G401.6 (cell line): ENCODE measurements at regions not wholly inside any gene's neighbourhood (a gene's known extent, or its start where the extent isn't known, plus 50 kb on each side); places are given as distances from the start of the nearest gene placed in this dataset.
A peak's percentile ranks its signal among the peaks of the same experiment; 100 is the strongest.
"Not testable (repeated sequence)": the region's sequence is repeated elsewhere in the genome, so short reads cannot be mapped to it uniquely, and the experiment has no call there.

Source experiments
- FAIRE-seq: peaks from 2 replicates; lab custom pipeline; 2012; peaks lifted over from hg19 to GRCh38; lab: Jason Lieb, UNC

- no peak for FAIRE-seq
These were observed 666.8 kb downstream of the NR4A2 start for GRCh38 chr2:155665704-155666103.

GRCh38 chr2:155663265-155663664 is 669.3 kb downstream of the NR4A2 start:
- FAIRE-seq: no peak

- FAIRE-seq: no peak
These were observed 670.3 kb downstream of the NR4A2 start for GRCh38 chr2:155662224-155662623.

GRCh38 chr2:155653176-155653575 is 679.3 kb downstream of the NR4A2 start:
- no peak for FAIRE-seq

GRCh38 chr2:155651851-155652250 is 680.7 kb downstream of the NR4A2 start:
- FAIRE-seq: no peak

- FAIRE-seq: no peak
These were observed 686.7 kb downstream of the NR4A2 start for GRCh38 chr2:155645791-155646190.

- no peak for FAIRE-seq
These were observed 689.3 kb downstream of the NR4A2 start for GRCh38 chr2:155643056-155643775.

- no peak for FAIRE-seq
These were observed 698.5 kb downstream of the NR4A2 start for GRCh38 chr2:155633887-155634570.

- no peak for FAIRE-seq
These were observed 699.3 kb downstream of the NR4A2 start for GRCh38 chr2:155633060-155633839.

GRCh38 chr2:155630760-155631159 is 701.8 kb downstream of the NR4A2 start:
- FAIRE-seq: no peak

GRCh38 chr2:155622443-155622842 is 710.1 kb downstream of the NR4A2 start:
- no peak for FAIRE-seq

- no peak for FAIRE-seq
These were observed 731.4 kb downstream of the NR4A2 start for GRCh38 chr2:155600914-155601760.

GRCh38 chr2:155600296-155600695 is 732.2 kb downstream of the NR4A2 start:
- FAIRE-seq: no peak

GRCh38 chr2:155599834-155600233 is 732.7 kb downstream of the NR4A2 start:
- no peak for FAIRE-seq

- FAIRE-seq: no peak
These were observed 748.8 kb downstream of the NR4A2 start for GRCh38 chr2:155583674-155584195.

GRCh38 chr2:155574941-155575340 is 757.6 kb downstream of the NR4A2 start:
- FAIRE-seq: no peak

GRCh38 chr2:155547571-155547970 is 785.0 kb downstream of the NR4A2 start:
- no peak for FAIRE-seq

GRCh38 chr2:155546721-155547555 is 785.6 kb downstream of the NR4A2 start:
- FAIRE-seq: no peak

- FAIRE-seq: not testable (repeated sequence)
These were observed 793.5 kb downstream of the NR4A2 start for GRCh38 chr2:155539028-155539427.

- FAIRE-seq: peak; percentile 73
These were observed 804.5 kb downstream of the NR4A2 start for GRCh38 chr2:155528034-155528433.

GRCh38 chr2:155525199-155525598 is 807.3 kb downstream of the NR4A2 start:
- no peak for FAIRE-seq
